ENCODE measurements at regions not wholly inside any gene's neighbourhood (a gene's known extent, or its start where the extent isn't known, plus 50 kb on each side); places are given as distances from the start of the nearest gene placed in this dataset.

- ATAC-seq (ENCODE audit: low FRiP score in 2 of 2) (no peak), DNase-seq (no peak)
- Histone ChIP-seq H3K36me3 (no peaks in the 10 kb centered on the region), H3K9me3 (no peaks in the 10 kb centered on the region), H3K4me1 (no peaks in the 10 kb centered on the region), H3K4me3 (no peak overlapping the region), H3K27me3 (no peaks in the 10 kb centered on the region), H3K27ac (no peak overlapping the region)
- WGBS, 2 donors = 90 to 91% methylated on average over 6 of the region's 6 CpGs
- TF ChIP-seq POLR2AphosphoS5 (IDR thresholded peaks at IDR 0.05) = no peak
- no peak for TF ChIP-seq POLR2A (IDR thresholded peaks at IDR 0.05)
- TF ChIP-seq EP300 (IDR thresholded peaks at IDR 0.05) = no peak
These were observed 140.7 kb upstream of the ANO3 start for GRCh38 chr11:26191193-26191592.

DNA sequence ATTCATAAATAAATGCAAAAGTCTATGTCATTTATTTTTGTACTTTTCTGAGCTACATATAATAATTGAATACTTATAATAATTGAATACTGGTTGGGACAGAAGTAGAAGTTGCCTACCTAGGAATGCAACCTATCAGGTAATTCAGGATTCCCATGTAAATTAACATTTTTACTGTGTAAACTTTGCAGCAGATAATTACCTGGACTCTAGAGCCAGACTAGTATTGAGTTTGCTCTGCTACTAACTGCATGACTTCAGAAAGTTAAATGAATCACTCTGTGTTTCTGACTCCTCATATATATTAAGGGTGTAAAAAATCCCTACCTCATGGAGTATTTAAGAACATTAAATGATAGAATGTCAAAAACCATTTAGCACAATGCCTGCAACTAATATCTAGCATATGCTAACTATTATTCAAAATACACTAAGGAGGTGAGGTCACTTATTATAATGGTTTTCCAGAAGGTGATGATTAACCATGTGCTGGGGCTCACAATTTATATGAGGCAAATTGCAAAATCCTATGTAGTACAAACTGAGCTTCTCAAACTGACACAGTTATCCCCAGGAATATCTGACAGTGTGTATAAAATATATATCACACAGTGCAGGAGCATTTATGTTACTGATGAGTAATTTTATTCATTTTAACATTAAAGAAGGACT, 138.1 kb upstream of the ANO3 start:
- no peak overlapping the region for H3K27ac ChIP-seq
- no peaks in the 10 kb centered on the region for H3K36me3 ChIP-seq
- no peak for TF ChIP-seq EP300 (IDR thresholded peaks at IDR 0.05)
- no peak for TF ChIP-seq POLR2AphosphoS5 (IDR thresholded peaks at IDR 0.05)
- TF ChIP-seq POLR2A (IDR thresholded peaks at IDR 0.05) = no peak
- TF ChIP-seq, protein P1, sequence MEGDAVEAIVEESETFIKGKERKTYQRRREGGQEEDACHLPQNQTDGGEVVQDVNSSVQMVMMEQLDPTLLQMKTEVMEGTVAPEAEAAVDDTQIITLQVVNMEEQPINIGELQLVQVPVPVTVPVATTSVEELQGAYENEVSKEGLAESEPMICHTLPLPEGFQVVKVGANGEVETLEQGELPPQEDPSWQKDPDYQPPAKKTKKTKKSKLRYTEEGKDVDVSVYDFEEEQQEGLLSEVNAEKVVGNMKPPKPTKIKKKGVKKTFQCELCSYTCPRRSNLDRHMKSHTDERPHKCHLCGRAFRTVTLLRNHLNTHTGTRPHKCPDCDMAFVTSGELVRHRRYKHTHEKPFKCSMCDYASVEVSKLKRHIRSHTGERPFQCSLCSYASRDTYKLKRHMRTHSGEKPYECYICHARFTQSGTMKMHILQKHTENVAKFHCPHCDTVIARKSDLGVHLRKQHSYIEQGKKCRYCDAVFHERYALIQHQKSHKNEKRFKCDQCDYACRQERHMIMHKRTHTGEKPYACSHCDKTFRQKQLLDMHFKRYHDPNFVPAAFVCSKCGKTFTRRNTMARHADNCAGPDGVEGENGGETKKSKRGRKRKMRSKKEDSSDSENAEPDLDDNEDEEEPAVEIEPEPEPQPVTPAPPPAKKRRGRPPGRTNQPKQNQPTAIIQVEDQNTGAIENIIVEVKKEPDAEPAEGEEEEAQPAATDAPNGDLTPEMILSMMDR (IDR thresholded peaks at IDR 0.05) = no peak
- no peak overlapping the region for H3K4me3 ChIP-seq
- H3K27me3 ChIP-seq = no peaks in the 10 kb centered on the region
- DNase-seq (no peak), ATAC-seq (ENCODE audit: low FRiP score in 2 of 2) (no peak)
- no peaks in the 10 kb centered on the region for H3K9me3 ChIP-seq
- no peaks in the 10 kb centered on the region for H3K4me1 ChIP-seq

DNA sequence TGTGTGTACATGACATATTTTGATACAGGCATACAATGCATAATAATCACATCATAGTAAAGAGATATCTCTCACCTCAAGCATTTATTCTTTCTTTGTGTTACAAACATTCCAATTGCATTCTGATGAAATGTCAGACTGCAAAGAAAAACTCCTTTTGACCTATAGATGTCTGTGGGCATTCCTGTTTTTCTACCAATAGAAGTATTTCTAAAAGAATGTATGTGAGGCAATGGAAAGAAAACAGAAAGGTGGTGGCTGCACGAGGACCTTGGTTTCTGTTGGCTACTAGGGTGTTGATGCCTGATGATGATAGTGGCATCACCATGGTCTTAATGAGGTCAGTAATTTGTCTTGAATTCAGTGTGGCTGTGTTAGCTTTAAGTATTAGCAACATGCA, 137.0 kb upstream of the ANO3 start:
- no peaks in the 10 kb centered on the region for H3K27me3 ChIP-seq
- H3K4me3 ChIP-seq = no peak overlapping the region
- DNase-seq (no peak), ATAC-seq (ENCODE audit: low FRiP score in 2 of 2) (no peak)
- whole genome bisulfite sequencing, 2 donors = 60 to 76% methylated on average over 1 of the region's 1 CpG
- no peaks in the 10 kb centered on the region for H3K36me3 ChIP-seq
- TF ChIP-seq, protein P1 (IDR thresholded peaks at IDR 0.05) = no peak
- TF ChIP-seq POLR2AphosphoS5 (IDR thresholded peaks at IDR 0.05) (no peak), EP300 (IDR thresholded peaks at IDR 0.05) (no peak), POLR2A (IDR thresholded peaks at IDR 0.05) (no peak)
- H3K27ac ChIP-seq = no peak overlapping the region
- no peaks in the 10 kb centered on the region for H3K4me1 ChIP-seq
- no peaks in the 10 kb centered on the region for H3K9me3 ChIP-seq

DNA sequence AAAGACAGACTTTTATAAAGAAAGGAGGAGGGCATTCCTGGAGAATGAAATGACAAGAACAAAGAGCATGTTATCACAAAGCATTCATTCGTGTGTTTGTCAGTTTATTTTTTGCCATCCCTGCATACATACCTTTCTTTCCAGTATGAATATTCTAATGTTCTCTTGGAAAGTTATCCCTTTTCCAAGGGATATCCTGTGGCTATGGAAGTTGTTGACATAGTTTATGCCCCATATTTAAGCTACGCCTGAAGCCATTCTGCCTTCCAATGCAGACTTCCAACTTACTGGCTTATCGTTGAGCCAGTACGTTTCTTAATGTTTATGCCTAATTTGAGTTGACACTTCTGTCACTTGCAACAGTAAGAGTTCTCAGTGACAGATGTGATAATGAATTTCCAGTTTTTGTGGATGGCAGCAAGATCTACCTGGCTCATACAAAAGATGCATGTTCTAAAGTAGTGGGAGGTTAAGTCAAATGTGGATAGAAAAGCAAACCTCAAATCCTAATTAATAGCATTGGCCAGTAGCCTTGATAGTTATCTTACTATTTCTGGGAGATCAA, 133.3 kb upstream of the ANO3 start:
- no peaks in the 10 kb centered on the region for H3K27me3 ChIP-seq
- DNase-seq = no peak
- WGBS, 2 donors = 90 to 93% methylated on average over 4 of the region's 4 CpGs
- no peak overlapping the region for H3K27ac ChIP-seq
- no peaks in the 10 kb centered on the region for H3K36me3 ChIP-seq
- no peak for ATAC-seq (ENCODE audit: low FRiP score in 2 of 2)
- H3K9me3 ChIP-seq = no peaks in the 10 kb centered on the region
- TF ChIP-seq, protein P1 (IDR thresholded peaks at IDR 0.05) = no peak
- no peak for TF ChIP-seq EP300 (IDR thresholded peaks at IDR 0.05)
- no peak for TF ChIP-seq POLR2A (IDR thresholded peaks at IDR 0.05)
- no peak for TF ChIP-seq POLR2AphosphoS5 (IDR thresholded peaks at IDR 0.05)
- peaks cover 0 to under 1% (median 0%) of the 10 kb centered on the region in 4 donors for H3K4me1 ChIP-seq
- H3K4me3 ChIP-seq = no peak overlapping the region

- DNase-seq (no peak), ATAC-seq (ENCODE audit: low FRiP score in 2 of 2) (no peak)
- no peaks in the 10 kb centered on the region for H3K27me3 ChIP-seq
- no peak overlapping the region for H3K4me3 ChIP-seq
- H3K36me3 ChIP-seq = no peaks in the 10 kb centered on the region
- 77 to 79% methylated on average over 4 of the region's 4 CpGs for WGBS, 2 donors
- no peaks in the 10 kb centered on the region for H3K9me3 ChIP-seq
- TF ChIP-seq POLR2A (IDR thresholded peaks at IDR 0.05) = no peak
- TF ChIP-seq POLR2AphosphoS5 (IDR thresholded peaks at IDR 0.05) = no peak
- TF ChIP-seq, protein P1 (IDR thresholded peaks at IDR 0.05) = no peak
- TF ChIP-seq EP300 (IDR thresholded peaks at IDR 0.05) = no peak
- no peak overlapping the region for H3K27ac ChIP-seq
- H3K4me1 ChIP-seq = peaks cover 0 to 4% (median 0%) of the 10 kb centered on the region in 4 donors
These were observed 132.4 kb upstream of the ANO3 start for GRCh38 chr11:26199331-26200095.

All from upper lobe of left lung (tissue), 6 donors.